HG03575 (cell line): ENCODE measurements at regions not wholly inside any gene's neighbourhood (a gene's known extent, or its start where the extent isn't known, plus 50 kb on each side); places are given as distances from the start of the nearest gene placed in this dataset.

Source experiments
- ATAC-seq: cut with Tn5 transposase; IDR thresholded peaks from one replicate; pipeline ENCODE4 v1.9.1; 2021; ENCODE audit not compliant: unreplicated experiment, insufficient number of reproducible peaks, low FRiP score; ENCODE audit errors: extremely low read depth

- no peak for ATAC-seq
These were observed 88.9 kb upstream of the ARHGAP5 start for GRCh38 chr14:31988244-31988643.

- no peak for ATAC-seq
These were observed 86.8 kb upstream of the ARHGAP5 start for GRCh38 chr14:31990183-31990857.

GRCh38 chr14:31990926-31991572, 86.1 kb upstream of the ARHGAP5 start:
- no peak for ATAC-seq

- ATAC-seq: no peak
These were observed 85.1 kb upstream of the ARHGAP5 start for GRCh38 chr14:31992011-31992447.

- ATAC-seq: no peak
These were observed 83.6 kb upstream of the ARHGAP5 start for GRCh38 chr14:31993521-31993951.

GRCh38 chr14:31994391-31995033, 82.6 kb upstream of the ARHGAP5 start:
- no peak for ATAC-seq

- no peak for ATAC-seq
These were observed 73.5 kb upstream of the ARHGAP5 start for GRCh38 chr14:32003585-32003984.

GRCh38 chr14:32004300-32004699, 72.8 kb upstream of the ARHGAP5 start:
- no peak for ATAC-seq

- no peak for ATAC-seq
These were observed 71.5 kb upstream of the ARHGAP5 start for GRCh38 chr14:32005628-32006027.

- no peak for ATAC-seq
These were observed 70.6 kb upstream of the ARHGAP5 start for GRCh38 chr14:32006263-32007110.

GRCh38 chr14:32007755-32008362, 69.2 kb upstream of the ARHGAP5 start:
- ATAC-seq: no peak

- ATAC-seq: no peak
These were observed 68.4 kb upstream of the ARHGAP5 start for GRCh38 chr14:32008602-32009193.

GRCh38 chr14:32009221-32009975, 67.7 kb upstream of the ARHGAP5 start:
- ATAC-seq: no peak

- no peak for ATAC-seq
These were observed 67.0 kb upstream of the ARHGAP5 start for GRCh38 chr14:32009976-32010581.

GRCh38 chr14:32010604-32011125, 66.4 kb upstream of the ARHGAP5 start:
- no peak for ATAC-seq

- no peak for ATAC-seq
These were observed 65.9 kb upstream of the ARHGAP5 start for GRCh38 chr14:32011225-32011624.

- no peak for ATAC-seq
These were observed 65.0 kb upstream of the ARHGAP5 start for GRCh38 chr14:32012062-32012461.
